ENCODE measurements at regions not wholly inside any gene's neighbourhood (a gene's known extent, or its start where the extent isn't known, plus 50 kb on each side); places are given as distances from the start of the nearest gene placed in this dataset.

GRCh38 chrX:121102101-121102500 lies 54.7 kb downstream of the GLUD2 start:
- Mint-ChIP-seq H3K9me3 (peaks cover 0 to 2% (median 0%) of the 10 kb centered on the region in 7 donors), H3K27me3 (peaks cover 0 to 11% (median 0%) of the 10 kb centered on the region in 3 donors), H3K4me1 (no peaks in the 10 kb centered on the region), H3K4me3 (no peak overlapping the region), H3K36me3 (no peaks in the 10 kb centered on the region), H3K27ac (no peak overlapping the region)
- DNase-seq: no peak
- no peak for ATAC-seq (ENCODE audit: low read depth in 2 of 2)

DNA sequence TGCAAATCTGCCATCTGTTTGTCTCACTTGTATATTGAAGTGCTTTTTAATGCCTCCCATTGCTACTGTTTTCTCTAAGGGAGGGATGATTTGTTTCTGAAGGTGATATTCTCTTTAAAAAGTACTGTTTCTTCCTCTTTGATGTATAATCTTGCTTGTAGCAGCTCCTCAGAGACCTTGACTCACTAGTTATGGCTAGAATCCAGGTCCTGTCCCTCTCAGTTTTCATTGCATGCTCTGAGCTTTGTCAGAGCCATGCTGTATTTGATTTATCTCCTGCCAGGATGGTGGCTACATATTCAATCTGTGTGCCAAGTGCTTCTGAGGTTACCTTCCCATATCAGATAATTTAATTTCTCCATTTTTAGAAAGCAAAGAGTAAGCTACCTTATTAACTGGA lies 56.0 kb downstream of the GLUD2 start:
- no peaks in the 10 kb centered on the region for H3K36me3 Mint-ChIP-seq
- H3K27me3 Mint-ChIP-seq: peaks cover 0 to 11% (median 0%) of the 10 kb centered on the region in 3 donors
- no peak overlapping the region for H3K27ac Mint-ChIP-seq
- ATAC-seq (ENCODE audit: low read depth in 2 of 2) (no peak), DNase-seq (no peak)
- peaks cover 0 to 3% (median 0%) of the 10 kb centered on the region in 7 donors for H3K9me3 Mint-ChIP-seq
- no peak overlapping the region for H3K4me3 Mint-ChIP-seq
- H3K4me1 Mint-ChIP-seq: no peaks in the 10 kb centered on the region

DNA sequence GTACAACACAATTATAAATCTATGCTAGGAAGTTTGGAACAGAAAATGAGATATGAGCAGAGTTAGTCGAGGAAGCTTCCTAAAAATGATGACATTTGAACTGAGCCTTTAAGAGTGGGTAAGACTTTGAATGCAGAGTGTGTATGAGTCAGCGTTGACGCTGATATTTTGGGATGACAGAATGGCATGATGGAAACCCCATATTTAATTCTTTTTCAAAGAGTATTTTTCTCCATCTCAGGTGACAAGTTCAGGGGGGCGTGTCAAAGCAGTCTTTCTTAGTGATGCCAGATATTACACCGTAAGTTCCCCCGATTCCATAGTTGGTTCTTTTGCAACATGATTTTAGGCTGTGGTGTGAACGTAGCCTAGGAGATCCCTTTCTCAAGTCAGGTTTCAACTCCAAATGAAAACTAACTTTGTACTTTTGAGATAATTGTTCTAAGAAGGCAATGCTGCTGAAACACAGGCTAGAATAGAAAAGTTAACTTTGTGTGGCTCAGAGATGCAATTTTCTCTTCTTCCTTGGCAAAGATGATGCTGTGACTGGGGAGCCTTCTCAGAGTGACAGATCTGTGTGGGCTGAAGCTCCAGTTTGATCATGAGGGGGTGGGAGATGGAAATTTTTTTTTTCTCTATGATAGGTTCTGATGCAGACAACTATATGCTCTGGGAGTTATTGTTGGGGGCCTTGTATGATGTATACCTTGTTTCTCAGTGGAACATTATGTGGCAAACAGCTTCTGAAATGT lies 59.2 kb downstream of the GLUD2 start:
- Mint-ChIP-seq H3K27ac (no peak overlapping the region), H3K27me3 (peaks cover 0 to 11% (median 0%) of the 10 kb centered on the region in 3 donors), H3K9me3 (peaks cover 0 to 19% (median 0%) of the 10 kb centered on the region in 7 donors), H3K36me3 (no peaks in the 10 kb centered on the region), H3K4me3 (no peak overlapping the region), H3K4me1 (no peaks in the 10 kb centered on the region)
- DNase-seq (no peak), ATAC-seq (ENCODE audit: low read depth in 2 of 2) (no peak)

DNA sequence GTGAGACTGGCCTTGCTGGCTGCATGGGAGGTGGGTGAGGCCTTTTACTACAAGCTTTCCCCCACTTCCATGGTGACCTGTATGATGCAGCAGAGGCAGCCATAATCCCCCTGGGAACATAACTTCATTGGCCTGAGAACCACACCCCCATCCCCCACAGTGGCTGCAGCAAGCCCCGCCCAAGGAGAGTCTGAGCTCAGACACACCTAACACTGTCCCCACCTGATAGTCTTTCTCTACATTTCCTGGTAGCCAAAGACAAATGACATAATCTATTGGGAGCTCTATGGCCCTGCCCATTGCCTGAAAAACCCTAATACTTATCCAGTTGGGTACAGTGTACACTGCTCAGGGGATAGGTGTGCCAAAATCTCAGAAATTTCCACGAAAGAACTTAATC lies 62.6 kb downstream of the GLUD2 start:
- peaks cover 0 to 19% (median 0%) of the 10 kb centered on the region in 7 donors for H3K9me3 Mint-ChIP-seq
- no peaks in the 10 kb centered on the region for H3K4me1 Mint-ChIP-seq
- H3K4me3 Mint-ChIP-seq: no peak overlapping the region
- no peak for ATAC-seq (ENCODE audit: low read depth in 2 of 2)
- no peak for DNase-seq
- H3K27ac Mint-ChIP-seq: no peak overlapping the region
- peaks cover 0 to 4% (median 0%) of the 10 kb centered on the region in 3 donors for H3K27me3 Mint-ChIP-seq
- no peaks in the 10 kb centered on the region for H3K36me3 Mint-ChIP-seq

- peaks cover 0 to 19% (median 0%) of the 10 kb centered on the region in 7 donors for H3K9me3 Mint-ChIP-seq
- H3K27me3 Mint-ChIP-seq: peaks cover 0 to 4% (median 0%) of the 10 kb centered on the region in 3 donors
- no peak overlapping the region for H3K27ac Mint-ChIP-seq
- H3K4me1 Mint-ChIP-seq: no peaks in the 10 kb centered on the region
- no peak for ATAC-seq (ENCODE audit: low read depth in 2 of 2)
- H3K4me3 Mint-ChIP-seq: no peak overlapping the region
- H3K36me3 Mint-ChIP-seq: no peaks in the 10 kb centered on the region
- no peak for DNase-seq
Measured at GRCh38 chrX:121110536-121110935, 63.1 kb downstream of the GLUD2 start.

DNA sequence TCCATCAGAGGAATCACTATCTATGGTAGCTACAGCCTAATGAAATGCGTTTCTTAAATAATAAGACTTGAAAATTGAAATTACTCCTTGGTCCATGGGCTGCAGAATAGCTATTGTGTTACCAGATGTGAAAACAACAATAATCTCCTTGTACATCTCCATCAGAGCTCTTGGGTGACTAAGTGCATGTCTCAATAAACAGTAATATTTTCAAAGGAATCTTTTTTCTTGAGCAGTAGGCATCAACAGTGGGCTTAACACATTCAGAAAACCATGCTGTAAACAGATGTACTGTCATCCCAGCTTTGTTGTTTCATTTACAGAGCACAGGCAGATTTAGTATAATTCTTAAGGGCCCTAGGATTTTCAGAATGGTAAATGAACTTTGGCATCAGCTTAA lies 67.3 kb downstream of the GLUD2 start:
- H3K27me3 Mint-ChIP-seq: no peaks in the 10 kb centered on the region
- no peaks in the 10 kb centered on the region for H3K36me3 Mint-ChIP-seq
- DNase-seq: no peak
- ATAC-seq (ENCODE audit: low read depth in 2 of 2): no peak
- H3K9me3 Mint-ChIP-seq: peaks cover 0 to 11% (median 0%) of the 10 kb centered on the region in 7 donors
- H3K4me3 Mint-ChIP-seq: no peak overlapping the region
- no peak overlapping the region for H3K27ac Mint-ChIP-seq
- H3K4me1 Mint-ChIP-seq: no peaks in the 10 kb centered on the region

- DNase-seq: no peak
- Mint-ChIP-seq H3K4me1 (peaks cover 0 to 2% (median 0%) of the 10 kb centered on the region in 3 donors), H3K9me3 (no peaks in the 10 kb centered on the region), H3K4me3 (no peak overlapping the region), H3K36me3 (no peaks in the 10 kb centered on the region), H3K27me3 (peaks cover 0 to 3% (median 0%) of the 10 kb centered on the region in 3 donors), H3K27ac (no peak overlapping the region)
- no peak for ATAC-seq (ENCODE audit: low read depth in 2 of 2)
Measured at GRCh38 chrX:121120690-121121605, 73.5 kb downstream of the GLUD2 start.

GRCh38 chrX:121122332-121122731 lies 74.9 kb downstream of the GLUD2 start:
- Mint-ChIP-seq H3K4me1 (peaks cover 0 to 2% (median 0%) of the 10 kb centered on the region in 3 donors), H3K36me3 (no peaks in the 10 kb centered on the region), H3K27me3 (peaks cover 0 to 7% (median 0%) of the 10 kb centered on the region in 3 donors), H3K27ac (no peak overlapping the region), H3K4me3 (no peak overlapping the region), H3K9me3 (peaks cover 0 to 4% (median 0%) of the 10 kb centered on the region in 7 donors)
- ATAC-seq (ENCODE audit: low read depth in 2 of 2): no peak
- DNase-seq: no peak

GRCh38 chrX:121128925-121129877 lies 81.8 kb downstream of the GLUD2 start:
- Mint-ChIP-seq H3K27me3 (peaks cover 0 to 4% (median 0%) of the 10 kb centered on the region in 3 donors), H3K9me3 (peaks cover 0 to 4% (median 0%) of the 10 kb centered on the region in 7 donors), H3K36me3 (no peaks in the 10 kb centered on the region), H3K4me1 (no peaks in the 10 kb centered on the region), H3K4me3 (no peak overlapping the region), H3K27ac (peak overlapping the region in 1 of 6 donors; percentile 38)
- DNase-seq (no peak), ATAC-seq (ENCODE audit: low read depth in 2 of 2) (no peak)

GRCh38 chrX:121132675-121133074 lies 85.3 kb downstream of the GLUD2 start:
- ATAC-seq (ENCODE audit: low read depth in 2 of 2) (no peak), DNase-seq (no peak)
- Mint-ChIP-seq H3K27ac (no peak overlapping the region), H3K4me3 (no peak overlapping the region), H3K4me1 (no peaks in the 10 kb centered on the region), H3K27me3 (no peaks in the 10 kb centered on the region), H3K9me3 (peaks cover 0 to 4% (median 0%) of the 10 kb centered on the region in 7 donors), H3K36me3 (no peaks in the 10 kb centered on the region)

DNA sequence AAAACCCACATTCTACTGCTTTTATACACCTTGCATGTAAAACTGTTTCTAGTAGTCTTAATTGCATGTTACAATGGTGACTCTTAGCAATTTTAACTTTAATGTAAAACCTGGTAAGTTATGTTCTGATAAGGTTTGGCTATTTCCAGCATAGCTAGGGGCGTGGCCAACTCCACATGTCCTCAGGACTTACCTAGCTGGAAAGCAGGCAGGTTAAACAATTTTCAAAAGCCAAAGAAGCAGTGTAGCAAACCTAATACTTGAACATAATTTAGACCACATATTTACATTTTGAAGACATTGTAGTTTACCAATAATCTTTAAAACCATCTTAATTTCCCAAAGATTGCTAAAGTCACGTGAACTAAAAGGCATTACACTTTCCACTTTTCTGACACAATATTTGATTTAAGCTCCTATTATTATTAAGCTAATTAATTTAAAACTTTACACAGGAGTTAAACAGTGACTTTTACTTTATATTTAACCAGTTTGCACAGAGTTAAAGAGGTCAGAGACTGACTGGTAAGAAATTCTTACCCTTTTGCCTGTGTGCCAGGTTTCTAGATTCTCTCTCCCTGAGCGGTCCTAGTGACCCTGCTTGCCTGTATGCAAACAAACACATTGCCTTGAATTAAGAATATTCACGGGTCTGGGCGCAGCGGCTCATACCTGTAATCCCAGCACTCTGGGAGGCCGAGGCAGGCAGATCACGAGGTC lies 88.2 kb downstream of the GLUD2 start:
- H3K27ac Mint-ChIP-seq: no peak overlapping the region
- peaks cover 0 to 4% (median 0%) of the 10 kb centered on the region in 7 donors for H3K9me3 Mint-ChIP-seq
- DNase-seq (no peak), ATAC-seq (ENCODE audit: low read depth in 2 of 2) (no peak)
- H3K36me3 Mint-ChIP-seq: no peaks in the 10 kb centered on the region
- H3K4me1 Mint-ChIP-seq: no peaks in the 10 kb centered on the region
- no peak overlapping the region for H3K4me3 Mint-ChIP-seq
- H3K27me3 Mint-ChIP-seq: no peaks in the 10 kb centered on the region

- no peaks in the 10 kb centered on the region for H3K4me1 Mint-ChIP-seq
- no peak for DNase-seq
- H3K27me3 Mint-ChIP-seq: peaks cover 0 to 7% (median 0%) of the 10 kb centered on the region in 3 donors
Measured at GRCh38 chrX:121146059-121146628, 98.7 kb downstream of the GLUD2 start.

More at GRCh38 chrX:121146059-121146628, 98.7 kb downstream of the GLUD2 start:
- H3K27ac Mint-ChIP-seq: peak overlapping the region in 1 of 6 donors; percentile 21
- H3K4me3 Mint-ChIP-seq: no peak overlapping the region
- H3K9me3 Mint-ChIP-seq: peaks cover 0 to 4% (median 0%) of the 10 kb centered on the region in 7 donors
- ATAC-seq (ENCODE audit: low read depth in 2 of 2): no peak
- no peaks in the 10 kb centered on the region for H3K36me3 Mint-ChIP-seq

All from naive B cell (primary cell).